B cell (primary cell): ENCODE measurements at regions not wholly inside any gene's neighbourhood (a gene's known extent, or its start where the extent isn't known, plus 50 kb on each side); places are given as distances from the start of the nearest gene placed in this dataset.

Source experiments
- CTCF ChIP-seq: fragments of 200-600 bp; IDR thresholded peaks from one replicate; pipeline ENCODE4 v1.8.0; 2022; ENCODE audit warnings: antibody characterized with exemption, mild to moderate bottlenecking
- EZH2 ChIP-seq: IDR thresholded peaks from 2 replicates; pipeline ENCODE4 v1.6.1; 2012; ENCODE audit warnings: borderline replicate concordance, low read depth, mild to moderate bottlenecking, moderate library complexity, low read length; ENCODE audit not compliant: insufficient read depth, poor library complexity, severe bottlenecking

GRCh38 chr21:15443740-15444117, 286.1 kb upstream of the USP25 start:
- no peak for TF ChIP-seq CTCF
- no peak for TF ChIP-seq EZH2
